HCT116 (cell line): ENCODE measurements at regions not wholly inside any gene's neighbourhood (a gene's known extent, or its start where the extent isn't known, plus 50 kb on each side); places are given as distances from the start of the nearest gene placed in this dataset.

Source experiments
- ATAC-seq: fragments of 200-7000 bp; cut with Tn5 transposase; 2 replicates; pipeline ENCODE4 v1.9.1; 2020; ENCODE audit warnings: mild to moderate bottlenecking, moderate library complexity
- BruUV-seq: library from RNA; stranded (reverse); fragments of 400-500 nt; replicated peaks from 2 replicates; lab custom pipeline; 2021; lab: Mats Ljungman, UMichigan
- CTCF ChIA-PET: fragments of 300-600 bp; sonication (Branson Sonifier 250); formaldehyde crosslinking; loops from one replicate; lab custom pipeline; 2021; ENCODE audit warnings: antibody characterized with exemption; lab: Charles Lee
- POLR2A ChIA-PET: fragments of 300-600, 350-600 bp; sonication (Branson Sonifier 250); formaldehyde crosslinking; loops from one replicate; lab custom pipeline; 2021; ENCODE audit warnings: antibody characterized with exemption; lab: Charles Lee
- RAD21 ChIA-PET, 2 experiments: fragments of 300-600 bp; sonication (Branson Sonifier 250); formaldehyde crosslinking; loops; one replicate each; lab custom pipeline; 2023; ENCODE audit warnings: low total read pairs in 2 of 2; ENCODE audit not compliant: uncharacterized antibody in 2 of 2, unreplicated experiment in 2 of 2, low non-redundant PET in 1 of 2; lab: Charles Lee
- DNase-seq: peaks from one replicate; pipeline ENCODE4 v3.0.0-alpha.2; 2010; ENCODE audit warnings: low read depth, low spot score
- H2AFZ ChIP-seq: fragments of 200-600 bp; shearing (Covaris generic), sonication (generic); 2 replicates; pipeline ENCODE4 v1.6.1; 2017; ENCODE audit warnings: low read depth, mixed run types, mixed read lengths, antibody characterized with exemption, low read length; ENCODE audit not compliant: poor library complexity, severe bottlenecking
- H3K27ac ChIP-seq: 2 replicates; pipeline ENCODE4 v1.5.1; 2012; ENCODE audit warnings: low read depth, low read length
- H3K27me3 ChIP-seq: fragments of 200-600 bp; sonication (generic); 2 replicates; pipeline ENCODE4 v1.6.1; 2016; ENCODE audit warnings: mixed run types, low read length, mixed read lengths; ENCODE audit not compliant: insufficient read depth
- H3K36me3 ChIP-seq, 2 experiments: fragments of 200-500 bp in 1 of 2; fragments of 200-600 bp in 1 of 2; sonication (Bioruptor generic) in 1 of 2; sonication (generic) in 1 of 2; 2 replicates each; pipeline versions ENCODE4 v1.5.1 to v1.6.1; 2014 to 2016; ENCODE audit warnings: low read length in 2 of 2, inconsistent platforms in 1 of 2, mixed read lengths in 1 of 2, mixed run types in 1 of 2; ENCODE audit not compliant: insufficient read depth in 2 of 2, control insufficient read depth in 1 of 2
- H3K4me1 ChIP-seq, 2 experiments: fragments of 200-600 bp in 1 of 2; sonication (generic) in 1 of 2; 2 replicates each; pipeline versions ENCODE4 v1.5.1 to v1.6.1; 2012 to 2017; ENCODE audit warnings: low read length in 2 of 2, inconsistent platforms in 1 of 2, mild to moderate bottlenecking in 1 of 2, mixed read lengths in 1 of 2, mixed run types in 1 of 2, moderate library complexity in 1 of 2; ENCODE audit not compliant: insufficient read depth in 2 of 2, control insufficient read depth in 1 of 2
- H3K4me2 ChIP-seq: fragments of 200-600 bp; sonication (generic); 2 replicates; pipeline ENCODE4 v1.6.1; 2017; ENCODE audit warnings: mixed run types, low read length, mixed read lengths
- H3K4me3 ChIP-seq, 2 experiments: fragments of 200-600 bp in 1 of 2; sonication (generic) in 1 of 2; replicated peaks in 1 of 2; 2 replicates each; pipeline ENCODE4 v1.5.1; 2011 to 2016; ENCODE audit warnings: low read length in 2 of 2, control low read depth in 1 of 2, low read depth in 1 of 2, mild to moderate bottlenecking in 1 of 2, mixed read lengths in 1 of 2, mixed run types in 1 of 2
- H3K79me2 ChIP-seq: fragments of 200-600 bp; sonication (generic); 2 replicates; pipeline ENCODE4 v1.6.1; 2017; ENCODE audit warnings: mild to moderate bottlenecking, mixed run types, low read length, moderate library complexity, mixed read lengths; ENCODE audit not compliant: insufficient read depth
- H3K9ac ChIP-seq: fragments of 200-600 bp; sonication (generic); 2 replicates; pipeline ENCODE4 v1.6.1; 2016; ENCODE audit warnings: low read length, mixed read lengths
- H3K9me2 ChIP-seq: fragments of 200-600 bp; sonication (generic), shearing (Covaris generic); 2 replicates; pipeline ENCODE4 v1.6.1; 2017; ENCODE audit warnings: mixed run types, mild to moderate bottlenecking, moderate library complexity; ENCODE audit not compliant: insufficient read depth
- H3K9me3 ChIP-seq, 2 experiments: fragments of 200-500 bp in 1 of 2; fragments of 200-600 bp in 1 of 2; sonication (Bioruptor generic) in 1 of 2; sonication (generic) in 1 of 2; 2 replicates each; pipeline ENCODE4 v1.6.1; 2014 to 2017; ENCODE audit warnings: low read length in 2 of 2, mixed read lengths in 2 of 2, inconsistent platforms in 1 of 2, low read depth in 1 of 2, mild to moderate bottlenecking in 1 of 2, mixed run types in 1 of 2, moderate library complexity in 1 of 2; ENCODE audit not compliant: control insufficient read depth in 1 of 2, insufficient read depth in 1 of 2
- H4K20me1 ChIP-seq: fragments of 200-600 bp; sonication (generic), shearing (Covaris generic); 2 replicates; pipeline ENCODE4 v1.6.1; 2017; ENCODE audit warnings: mixed run types, mild to moderate bottlenecking, moderate library complexity; ENCODE audit not compliant: insufficient read depth
- ATF3 ChIP-seq: IDR thresholded peaks from 2 replicates; pipeline ENCODE4 v1.6.1; 2012
- EGR1 ChIP-seq: IDR thresholded peaks from 2 replicates; pipeline ENCODE4 v1.6.1; 2012; ENCODE audit warnings: low read depth
- EZH2 ChIP-seq: fragments of 200-600 bp; sonication (generic); IDR thresholded peaks from 2 replicates; pipeline ENCODE4 v1.6.1; 2017; ENCODE audit warnings: antibody characterized with exemption, mixed run types
- FOSL1 ChIP-seq: IDR thresholded peaks from 2 replicates; pipeline ENCODE4 v1.6.1; 2012; ENCODE audit warnings: low read depth
- JUND ChIP-seq: IDR thresholded peaks from 2 replicates; pipeline ENCODE4 v1.6.1; 2012
- MAX ChIP-seq: IDR thresholded peaks from 2 replicates; pipeline ENCODE4 v1.6.1; 2012
- POLR2AphosphoS5 ChIP-seq: IDR thresholded peaks from 2 replicates; pipeline ENCODE4 v1.6.1; 2011; ENCODE audit warnings: mild to moderate bottlenecking, low read depth, low read length, moderate library complexity
- RAD21 ChIP-seq: IDR thresholded peaks from 2 replicates; pipeline ENCODE4 v1.6.1; 2012; ENCODE audit warnings: low read depth, mild to moderate bottlenecking
- REST ChIP-seq: IDR thresholded peaks from 2 replicates; pipeline ENCODE4 v1.6.1; 2012; ENCODE audit warnings: low read depth
- SIN3A ChIP-seq: IDR thresholded peaks from 2 replicates; pipeline ENCODE4 v1.6.1; 2012; ENCODE audit warnings: low read depth
- SP1 ChIP-seq: IDR thresholded peaks from 2 replicates; pipeline ENCODE4 v1.6.1; 2012; ENCODE audit warnings: low read depth
- TCF7L2 ChIP-seq: IDR thresholded peaks from 2 replicates; pipeline ENCODE4 v1.7.0; 2011; ENCODE audit warnings: borderline replicate concordance, inconsistent platforms; ENCODE audit not compliant: insufficient read depth, insufficient read length; ENCODE audit errors: extremely low read depth
- YY1 ChIP-seq: IDR thresholded peaks from 2 replicates; pipeline ENCODE4 v1.6.1; 2011; ENCODE audit warnings: low read length, low read depth, moderate library complexity, mild to moderate bottlenecking; ENCODE audit not compliant: insufficient replicate concordance; ENCODE audit errors: extremely low read depth
- ZBTB33 ChIP-seq: IDR thresholded peaks from 2 replicates; pipeline ENCODE4 v1.6.1; 2011; ENCODE audit warnings: mild to moderate bottlenecking, low read length, moderate library complexity; ENCODE audit not compliant: insufficient replicate concordance; ENCODE audit errors: extremely low read depth
- ZFX ChIP-seq: fragments of 450-650 bp; IDR thresholded peaks from 2 replicates; pipeline ENCODE4 v1.6.1; 2017
- intact Hi-C: fragments of 100-400 bp; cut with micrococcal nuclease; formaldehyde crosslinking; loops from 2 replicates; pipeline ENCODE4 v1.10.0; 2022
- TF ChIP-seq, protein P1 (sequence below), 3 experiments: fragments of 200-600 bp in 1 of 3; sonication (generic) in 1 of 3; IDR thresholded peaks in 2 of 3; conservative IDR thresholded peaks in 1 of 3; 2 replicates each; pipeline ENCODE4 v1.5.1; 2012 to 2017; ENCODE audit warnings: low read depth in 2 of 3, low read length in 2 of 3, antibody characterized with exemption in 1 of 3, borderline replicate concordance in 1 of 3, control low read depth in 1 of 3, mild to moderate bottlenecking in 1 of 3, mixed read lengths in 1 of 3, mixed run types in 1 of 3, moderate library complexity in 1 of 3; ENCODE audit not compliant: insufficient read depth in 1 of 3

- no peaks in the 10 kb centered on the region for H3K27me3 ChIP-seq
- POLR2A ChIA-PET: no interaction called here
- H3K79me2 ChIP-seq: no peaks in the 10 kb centered on the region
- CTCF ChIA-PET: no interaction called here
- H3K4me1 ChIP-seq: no peaks in the 10 kb centered on the region
- no peaks in the 10 kb centered on the region for H3K36me3 ChIP-seq
- BruUV-seq: no TSS peak
- no peak overlapping the region for H3K27ac ChIP-seq
- DNase-seq (no peak), ATAC-seq (no peak)
- RAD21 ChIA-PET: no interaction called here
- no peaks in the 10 kb centered on the region for H3K9me3 ChIP-seq
- TF ChIP-seq, protein P1, sequence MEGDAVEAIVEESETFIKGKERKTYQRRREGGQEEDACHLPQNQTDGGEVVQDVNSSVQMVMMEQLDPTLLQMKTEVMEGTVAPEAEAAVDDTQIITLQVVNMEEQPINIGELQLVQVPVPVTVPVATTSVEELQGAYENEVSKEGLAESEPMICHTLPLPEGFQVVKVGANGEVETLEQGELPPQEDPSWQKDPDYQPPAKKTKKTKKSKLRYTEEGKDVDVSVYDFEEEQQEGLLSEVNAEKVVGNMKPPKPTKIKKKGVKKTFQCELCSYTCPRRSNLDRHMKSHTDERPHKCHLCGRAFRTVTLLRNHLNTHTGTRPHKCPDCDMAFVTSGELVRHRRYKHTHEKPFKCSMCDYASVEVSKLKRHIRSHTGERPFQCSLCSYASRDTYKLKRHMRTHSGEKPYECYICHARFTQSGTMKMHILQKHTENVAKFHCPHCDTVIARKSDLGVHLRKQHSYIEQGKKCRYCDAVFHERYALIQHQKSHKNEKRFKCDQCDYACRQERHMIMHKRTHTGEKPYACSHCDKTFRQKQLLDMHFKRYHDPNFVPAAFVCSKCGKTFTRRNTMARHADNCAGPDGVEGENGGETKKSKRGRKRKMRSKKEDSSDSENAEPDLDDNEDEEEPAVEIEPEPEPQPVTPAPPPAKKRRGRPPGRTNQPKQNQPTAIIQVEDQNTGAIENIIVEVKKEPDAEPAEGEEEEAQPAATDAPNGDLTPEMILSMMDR (IDR thresholded peaks at IDR 0.05 in 2 of 3, conservative IDR thresholded peaks at IDR 0.05 in 1 of 3; ENCODE audit: borderline replicate concordance in 1 of 3, insufficient read depth in 1 of 3, low read depth in 2 of 3, low read length in 2 of 3): no peak
- no peak for TF ChIP-seq EZH2
- TF ChIP-seq YY1: no peak
- TF ChIP-seq SIN3A: no peak
- TF ChIP-seq RAD21: no peak
- TF ChIP-seq TCF7L2: no peak
- TF ChIP-seq MAX: no peak
- no peak for TF ChIP-seq ZBTB33
- no peak for TF ChIP-seq ZFX
- TF ChIP-seq EGR1: no peak
- TF ChIP-seq FOSL1: no peak
- no peak for TF ChIP-seq SP1
- TF ChIP-seq ATF3: no peak
- TF ChIP-seq REST: no peak
- no peak for TF ChIP-seq POLR2AphosphoS5
- no peak for TF ChIP-seq JUND
- no peak overlapping the region for H3K4me3 ChIP-seq
- intact Hi-C loops: no loop called here
- H3K4me2 ChIP-seq: no peak overlapping the region
- no peaks in the 10 kb centered on the region for H3K9me2 ChIP-seq
- no peak overlapping the region for H3K9ac ChIP-seq
- no peak overlapping the region for H2AFZ ChIP-seq
- no peaks in the 10 kb centered on the region for H4K20me1 ChIP-seq
Measured at GRCh38 chr12:14148489-14149270, 167.3 kb upstream of the GRIN2B start.
